ENCODE measurements at regions not wholly inside any gene's neighbourhood (a gene's known extent, or its start where the extent isn't known, plus 50 kb on each side); places are given as distances from the start of the nearest gene placed in this dataset.

DNA sequence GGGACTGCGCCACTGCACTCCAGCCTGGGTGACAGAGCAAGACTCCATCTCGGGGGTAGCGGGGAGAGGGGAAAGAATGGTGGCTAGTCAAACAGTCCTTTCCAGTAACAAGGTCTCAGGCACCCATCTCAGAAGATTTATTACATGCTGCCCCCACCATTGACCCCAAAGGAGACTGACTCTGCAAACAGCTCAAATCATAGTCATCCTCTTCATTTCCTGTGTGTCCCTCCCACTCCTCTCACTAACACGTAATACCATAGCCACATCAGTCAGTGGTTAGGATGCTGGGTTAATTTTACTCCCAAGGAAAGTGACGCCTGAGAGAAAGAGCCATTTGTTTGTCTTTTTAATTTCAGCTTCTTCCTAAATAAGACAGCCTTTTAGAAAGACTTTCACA is 56.6 kb upstream of the BET1 start:
- TF ChIP-seq, protein P1, sequence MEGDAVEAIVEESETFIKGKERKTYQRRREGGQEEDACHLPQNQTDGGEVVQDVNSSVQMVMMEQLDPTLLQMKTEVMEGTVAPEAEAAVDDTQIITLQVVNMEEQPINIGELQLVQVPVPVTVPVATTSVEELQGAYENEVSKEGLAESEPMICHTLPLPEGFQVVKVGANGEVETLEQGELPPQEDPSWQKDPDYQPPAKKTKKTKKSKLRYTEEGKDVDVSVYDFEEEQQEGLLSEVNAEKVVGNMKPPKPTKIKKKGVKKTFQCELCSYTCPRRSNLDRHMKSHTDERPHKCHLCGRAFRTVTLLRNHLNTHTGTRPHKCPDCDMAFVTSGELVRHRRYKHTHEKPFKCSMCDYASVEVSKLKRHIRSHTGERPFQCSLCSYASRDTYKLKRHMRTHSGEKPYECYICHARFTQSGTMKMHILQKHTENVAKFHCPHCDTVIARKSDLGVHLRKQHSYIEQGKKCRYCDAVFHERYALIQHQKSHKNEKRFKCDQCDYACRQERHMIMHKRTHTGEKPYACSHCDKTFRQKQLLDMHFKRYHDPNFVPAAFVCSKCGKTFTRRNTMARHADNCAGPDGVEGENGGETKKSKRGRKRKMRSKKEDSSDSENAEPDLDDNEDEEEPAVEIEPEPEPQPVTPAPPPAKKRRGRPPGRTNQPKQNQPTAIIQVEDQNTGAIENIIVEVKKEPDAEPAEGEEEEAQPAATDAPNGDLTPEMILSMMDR (IDR thresholded peaks at IDR 0.05; ENCODE audit: insufficient read depth, low read length) = no peak
- TF ChIP-seq POLR2AphosphoS5 (IDR thresholded peaks at IDR 0.05; ENCODE audit: low read depth) (no peak), SPI1 (IDR thresholded peaks at IDR 0.05; ENCODE audit: borderline replicate concordance, low read depth) (no peak)
- TF ChIP-seq, protein P2, sequence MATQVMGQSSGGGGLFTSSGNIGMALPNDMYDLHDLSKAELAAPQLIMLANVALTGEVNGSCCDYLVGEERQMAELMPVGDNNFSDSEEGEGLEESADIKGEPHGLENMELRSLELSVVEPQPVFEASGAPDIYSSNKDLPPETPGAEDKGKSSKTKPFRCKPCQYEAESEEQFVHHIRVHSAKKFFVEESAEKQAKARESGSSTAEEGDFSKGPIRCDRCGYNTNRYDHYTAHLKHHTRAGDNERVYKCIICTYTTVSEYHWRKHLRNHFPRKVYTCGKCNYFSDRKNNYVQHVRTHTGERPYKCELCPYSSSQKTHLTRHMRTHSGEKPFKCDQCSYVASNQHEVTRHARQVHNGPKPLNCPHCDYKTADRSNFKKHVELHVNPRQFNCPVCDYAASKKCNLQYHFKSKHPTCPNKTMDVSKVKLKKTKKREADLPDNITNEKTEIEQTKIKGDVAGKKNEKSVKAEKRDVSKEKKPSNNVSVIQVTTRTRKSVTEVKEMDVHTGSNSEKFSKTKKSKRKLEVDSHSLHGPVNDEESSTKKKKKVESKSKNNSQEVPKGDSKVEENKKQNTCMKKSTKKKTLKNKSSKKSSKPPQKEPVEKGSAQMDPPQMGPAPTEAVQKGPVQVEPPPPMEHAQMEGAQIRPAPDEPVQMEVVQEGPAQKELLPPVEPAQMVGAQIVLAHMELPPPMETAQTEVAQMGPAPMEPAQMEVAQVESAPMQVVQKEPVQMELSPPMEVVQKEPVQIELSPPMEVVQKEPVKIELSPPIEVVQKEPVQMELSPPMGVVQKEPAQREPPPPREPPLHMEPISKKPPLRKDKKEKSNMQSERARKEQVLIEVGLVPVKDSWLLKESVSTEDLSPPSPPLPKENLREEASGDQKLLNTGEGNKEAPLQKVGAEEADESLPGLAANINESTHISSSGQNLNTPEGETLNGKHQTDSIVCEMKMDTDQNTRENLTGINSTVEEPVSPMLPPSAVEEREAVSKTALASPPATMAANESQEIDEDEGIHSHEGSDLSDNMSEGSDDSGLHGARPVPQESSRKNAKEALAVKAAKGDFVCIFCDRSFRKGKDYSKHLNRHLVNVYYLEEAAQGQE (IDR thresholded peaks at IDR 0.05; ENCODE audit: insufficient replicate concordance, low read depth) = no peak
